GM23248 (cell line): ENCODE measurements at regions not wholly inside any gene's neighbourhood (a gene's known extent, or its start where the extent isn't known, plus 50 kb on each side); places are given as distances from the start of the nearest gene placed in this dataset.
A peak's percentile ranks its signal among the peaks of the same experiment; 100 is the strongest.

Experiments
- DNase-seq: peaks from one replicate; pipeline ENCODE4 v3.0.0-alpha.2; 2015
- H2AFZ ChIP-seq: fragments of 200-600 bp; sonication (generic); 2 replicates; pipeline ENCODE4 v1.6.1; 2016; ENCODE audit warnings: antibody characterized with exemption
- H3F3A ChIP-seq: fragments of 200-600 bp; sonication (generic); 2 replicates; pipeline ENCODE4 v1.6.1; 2016; ENCODE audit warnings: mild to moderate bottlenecking, antibody characterized with exemption, mixed run types; ENCODE audit not compliant: insufficient read depth
- H3K27ac ChIP-seq: fragments of 200-600 bp; sonication (generic); 2 replicates; pipeline ENCODE4 v1.5.1; 2016; ENCODE audit warnings: mild to moderate bottlenecking
- H3K27me3 ChIP-seq: fragments of 200-600 bp; sonication (generic); replicated peaks from 2 replicates; pipeline ENCODE4 v1.6.1; 2016; ENCODE audit warnings: mild to moderate bottlenecking; ENCODE audit not compliant: insufficient read depth
- H3K36me3 ChIP-seq: fragments of 200-600 bp; sonication (generic); 2 replicates; pipeline ENCODE4 v1.6.1; 2016; ENCODE audit warnings: low read depth, mild to moderate bottlenecking
- H3K4me1 ChIP-seq: fragments of 200-600 bp; sonication (generic); 2 replicates; pipeline ENCODE4 v1.6.1; 2016; ENCODE audit warnings: mild to moderate bottlenecking; ENCODE audit not compliant: insufficient read depth
- H3K4me2 ChIP-seq: fragments of 200-600 bp; sonication (generic); one replicate; pipeline ENCODE4 v1.6.1; 2016; ENCODE audit warnings: mild to moderate bottlenecking; ENCODE audit not compliant: unreplicated experiment
- H3K4me3 ChIP-seq: fragments of 200-600 bp; sonication (generic); 2 replicates; pipeline ENCODE4 v1.5.1; 2016; ENCODE audit warnings: mild to moderate bottlenecking
- H3K79me2 ChIP-seq: fragments of 200-600 bp; sonication (generic); 2 replicates; pipeline ENCODE4 v1.6.1; 2016; ENCODE audit warnings: mild to moderate bottlenecking; ENCODE audit not compliant: insufficient read depth
- H3K9ac ChIP-seq: fragments of 200-600 bp; sonication (generic); 2 replicates; pipeline ENCODE4 v1.6.1; 2016; ENCODE audit warnings: mild to moderate bottlenecking
- H3K9me2 ChIP-seq: fragments of 200-600 bp; sonication (generic); 2 replicates; pipeline ENCODE4 v1.6.1; 2016; ENCODE audit warnings: mixed run types, mild to moderate bottlenecking, moderate library complexity; ENCODE audit not compliant: insufficient read depth
- H3K9me3 ChIP-seq: fragments of 200-600 bp; sonication (generic); one replicate; pipeline ENCODE4 v1.6.1; 2017; ENCODE audit warnings: low read depth
- H4K20me1 ChIP-seq: fragments of 200-600 bp; sonication (generic); 2 replicates; pipeline ENCODE4 v1.6.0; 2016; ENCODE audit not compliant: insufficient read depth
- EZH2 ChIP-seq: fragments of 200-600 bp; sonication (generic); IDR thresholded peaks from 2 replicates; pipeline ENCODE4 v1.6.1; 2018; ENCODE audit warnings: antibody characterized with exemption, mild to moderate bottlenecking; ENCODE audit not compliant: insufficient read depth, poor library complexity, severe bottlenecking
- EZH2phosphoT487 ChIP-seq: fragments of 200-600 bp; sonication (generic); IDR thresholded peaks from 2 replicates; pipeline ENCODE4 v1.6.1; 2018; ENCODE audit warnings: antibody characterized with exemption, moderate library complexity, mild to moderate bottlenecking, low read depth; ENCODE audit not compliant: insufficient read depth
- WGBS, 2 experiments: methylation state at CpG; one replicate each; pipeline ENCODE4 v1.1.6; 2015 to 2017; ENCODE audit warnings: low lambda C conversion rate in 2 of 2, low coverage in 1 of 2; ENCODE audit errors: missing lambda C conversion rate in 2 of 2; 5-methylcytosine and 5-hydroxymethylcytosine counted together
- in situ Hi-C: fragments of 300-500 bp; cut with MboI; formaldehyde crosslinking; loops from 2 replicates; pipeline ENCODE4 v1.15.0; 2020

GRCh38 chr2:12389344-12390045 is 327.2 kb upstream of the TRIB2 start:
- Histone ChIP-seq H3K9me3 (no peaks in the 10 kb centered on the region), H3K4me3 (peak overlapping the region; percentile 30), H4K20me1 (no peaks in the 10 kb centered on the region), H3K79me2 (no peaks in the 10 kb centered on the region), H3K4me1 (no peaks in the 10 kb centered on the region), H3F3A (no peaks in the 10 kb centered on the region), H2AFZ (peak overlapping the region; percentile 4; the same call in 1 of the 2 replicates), H3K4me2 (peak overlapping the region; percentile 55), H3K9me2 (no peaks in the 10 kb centered on the region), H3K27ac (no peak overlapping the region), H3K36me3 (no peaks in the 10 kb centered on the region), H3K9ac (no peak overlapping the region), H3K27me3 (no peaks in the 10 kb centered on the region)
- in situ Hi-C loops = no loop called here
- WGBS, 2 experiments = 18 to 20% methylated on average over 9 of the region's 9 CpGs
- TF ChIP-seq EZH2 = no peak
- no peak for TF ChIP-seq EZH2phosphoT487
- DNase-seq = peak; percentile 66

- WGBS, 2 experiments = 85 to 86% methylated on average over 2 of the region's 2 CpGs
- Histone ChIP-seq H3K9me3 (no peaks in the 10 kb centered on the region), H2AFZ (no peak overlapping the region), H3K36me3 (no peaks in the 10 kb centered on the region), H3K4me3 (no peak overlapping the region), H3K79me2 (no peaks in the 10 kb centered on the region), H3K4me2 (no peak overlapping the region), H3K27me3 (no peaks in the 10 kb centered on the region), H3K9me2 (no peaks in the 10 kb centered on the region), H3K27ac (no peak overlapping the region), H3F3A (no peaks in the 10 kb centered on the region), H4K20me1 (no peaks in the 10 kb centered on the region), H3K4me1 (no peaks in the 10 kb centered on the region), H3K9ac (no peak overlapping the region)
- in situ Hi-C loops = no loop called here
- TF ChIP-seq EZH2phosphoT487 (no peak), EZH2 (no peak)
- no peak for DNase-seq
Observed at GRCh38 chr2:12391116-12391515, 325.6 kb upstream of the TRIB2 start.

- H3K4me3 ChIP-seq = no peak overlapping the region
- no peak overlapping the region for H3K4me2 ChIP-seq
- H3K9me3 ChIP-seq = no peaks in the 10 kb centered on the region
- H3K4me1 ChIP-seq = no peaks in the 10 kb centered on the region
- no peaks in the 10 kb centered on the region for H3K36me3 ChIP-seq
- in situ Hi-C loops = no loop called here
- no peaks in the 10 kb centered on the region for H4K20me1 ChIP-seq
- H2AFZ ChIP-seq = no peak overlapping the region
- H3K9me2 ChIP-seq = no peaks in the 10 kb centered on the region
- DNase-seq = no peak
- TF ChIP-seq EZH2phosphoT487 = no peak
- no peak for TF ChIP-seq EZH2
- H3K79me2 ChIP-seq = no peaks in the 10 kb centered on the region
- 91 to 94% methylated on average over 6 of the region's 6 CpGs for WGBS, 2 experiments
- no peaks in the 10 kb centered on the region for H3F3A ChIP-seq
- H3K27ac ChIP-seq = no peak overlapping the region
- no peak overlapping the region for H3K9ac ChIP-seq
- no peaks in the 10 kb centered on the region for H3K27me3 ChIP-seq
Observed at GRCh38 chr2:12396699-12397098, 320.0 kb upstream of the TRIB2 start.

- Histone ChIP-seq H3K9me3 (no peaks in the 10 kb centered on the region), H3F3A (no peaks in the 10 kb centered on the region), H3K9ac (no peak overlapping the region), H3K27ac (no peak overlapping the region), H3K79me2 (no peaks in the 10 kb centered on the region), H4K20me1 (no peaks in the 10 kb centered on the region), H3K36me3 (no peaks in the 10 kb centered on the region), H3K4me2 (no peak overlapping the region), H2AFZ (peak overlapping the region; percentile 58), H3K9me2 (no peaks in the 10 kb centered on the region), H3K27me3 (no peaks in the 10 kb centered on the region), H3K4me1 (no peaks in the 10 kb centered on the region), H3K4me3 (no peak overlapping the region)
- TF ChIP-seq EZH2 (no peak), EZH2phosphoT487 (no peak)
- in situ Hi-C loops = no loop called here
- peak; percentile 50 for DNase-seq
- 13 to 16% methylated on average over 9 of the region's 9 CpGs for WGBS, 2 experiments
Observed at GRCh38 chr2:12397854-12398253, 318.9 kb upstream of the TRIB2 start.
